HG03439 (cell line): ENCODE measurements at regions not wholly inside any gene's neighbourhood (a gene's known extent, or its start where the extent isn't known, plus 50 kb on each side); places are given as distances from the start of the nearest gene placed in this dataset.

Experiments used
- ATAC-seq: cut with Tn5 transposase; IDR thresholded peaks from one replicate; pipeline ENCODE4 v1.9.1; 2021; ENCODE audit warnings: mild to moderate bottlenecking, moderate library complexity; ENCODE audit not compliant: unreplicated experiment

- no peak for ATAC-seq
Measured at GRCh38 chr2:117698287-117698686, 116.2 kb upstream of the DDX18 start.

- no peak for ATAC-seq
Measured at GRCh38 chr2:117698819-117699218, 115.7 kb upstream of the DDX18 start.

DNA sequence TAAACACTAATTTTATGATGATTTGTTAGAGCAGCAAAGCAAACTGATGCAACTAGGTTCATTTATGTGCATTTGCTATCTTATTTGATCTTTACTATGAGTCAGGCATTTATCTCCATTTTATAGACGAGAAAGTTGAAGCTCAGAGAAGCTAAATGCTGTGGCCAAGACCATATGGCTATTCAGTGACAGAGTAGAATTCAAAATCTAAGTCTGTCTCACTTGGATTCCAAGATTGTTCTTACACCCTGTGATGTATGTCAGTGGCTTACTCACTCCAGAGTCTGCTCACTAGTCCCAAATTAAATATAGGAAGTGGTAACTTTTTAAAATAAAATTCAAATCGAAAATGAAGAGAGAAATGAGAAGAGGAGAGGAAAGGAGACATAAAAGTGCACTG lies 114.0 kb upstream of the DDX18 start:
- ATAC-seq, result no peak

DNA sequence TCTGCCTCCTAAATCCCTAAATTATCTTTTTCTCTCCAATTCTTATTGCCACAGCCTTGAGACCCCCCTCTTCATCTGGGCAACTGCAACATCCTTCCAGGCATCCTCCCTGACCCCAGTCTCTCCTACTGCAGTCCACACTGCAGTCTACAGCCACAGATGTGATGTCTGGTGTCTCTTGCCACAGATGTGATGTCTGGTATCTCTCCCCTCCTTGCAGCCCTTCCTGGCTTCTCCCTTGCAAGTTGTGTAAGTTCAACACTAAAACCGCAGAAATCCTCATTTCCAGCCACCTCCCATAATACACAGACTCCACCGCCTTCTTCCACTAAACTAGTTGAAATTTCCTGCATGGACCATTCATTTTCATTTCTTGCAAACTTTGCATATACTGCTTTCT lies 113.1 kb upstream of the DDX18 start:
- no peak for ATAC-seq

DNA sequence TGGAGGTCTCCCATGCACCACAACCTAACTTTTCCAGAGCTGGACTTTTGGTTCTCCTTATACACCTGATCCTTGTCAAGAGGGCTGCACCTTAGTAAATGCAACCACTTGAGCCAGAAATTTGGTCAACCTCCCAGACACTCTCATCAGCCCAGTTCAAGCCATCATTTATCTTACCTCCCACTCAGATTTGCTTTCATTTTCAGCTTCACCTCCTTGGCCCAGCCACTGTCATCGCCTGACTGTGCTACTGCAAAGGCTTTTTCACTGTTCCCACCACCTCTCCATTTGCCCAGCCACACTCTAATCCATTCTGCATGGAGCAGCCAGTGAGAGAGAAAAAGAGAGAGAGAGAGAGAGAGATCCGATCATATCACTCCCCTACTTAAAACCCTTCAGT lies 112.4 kb upstream of the DDX18 start:
- ATAC-seq, result no peak

DNA sequence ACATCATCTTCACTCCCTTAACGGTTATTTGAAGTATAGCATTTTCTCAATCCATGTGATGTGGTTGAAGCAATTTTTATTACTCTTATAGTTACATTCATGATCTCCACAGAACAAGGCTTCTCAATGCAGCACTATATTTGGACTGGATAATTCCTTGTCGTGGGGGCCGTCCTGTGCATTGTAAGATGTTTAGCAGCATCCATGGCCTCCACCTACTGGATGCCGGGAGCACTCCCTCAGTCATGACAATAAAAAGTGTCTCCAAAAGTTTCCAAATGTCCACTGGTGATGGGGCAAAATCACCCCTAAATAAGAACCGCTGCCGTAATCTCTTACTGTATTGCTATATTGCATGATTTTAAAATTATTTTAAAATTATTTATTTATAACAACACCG lies 110.6 kb upstream of the DDX18 start:
- ATAC-seq, result no peak

DNA sequence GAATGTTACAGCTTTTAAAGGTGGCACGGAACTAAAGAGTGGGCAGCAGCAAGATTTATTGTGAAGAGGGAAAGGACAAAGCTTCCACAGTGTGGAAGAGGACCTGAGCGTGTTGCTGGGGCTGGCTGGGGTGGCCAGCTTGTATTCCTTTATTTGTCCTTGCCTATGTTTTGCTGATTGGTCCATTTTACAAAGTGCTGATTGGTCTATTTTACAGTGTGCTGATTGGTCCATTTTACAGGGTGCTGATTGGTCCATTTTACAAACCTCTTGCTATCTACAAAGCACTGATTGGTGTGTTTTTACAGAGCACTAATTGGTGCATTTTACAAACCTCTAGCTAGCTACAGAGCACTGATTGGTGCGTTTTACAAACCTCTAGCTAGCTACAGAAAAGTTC lies 109.7 kb upstream of the DDX18 start:
- no peak for ATAC-seq

- no peak for ATAC-seq
Measured at GRCh38 chr2:117707874-117708273, 106.6 kb upstream of the DDX18 start.

GRCh38 chr2:117712684-117713083 lies 101.8 kb upstream of the DDX18 start:
- ATAC-seq, result no peak

GRCh38 chr2:117714110-117714509 lies 100.4 kb upstream of the DDX18 start:
- ATAC-seq, result no peak

GRCh38 chr2:117714745-117715417 lies 99.6 kb upstream of the DDX18 start:
- no peak for ATAC-seq

GRCh38 chr2:117716505-117716904 lies 98.0 kb upstream of the DDX18 start:
- no peak for ATAC-seq

DNA sequence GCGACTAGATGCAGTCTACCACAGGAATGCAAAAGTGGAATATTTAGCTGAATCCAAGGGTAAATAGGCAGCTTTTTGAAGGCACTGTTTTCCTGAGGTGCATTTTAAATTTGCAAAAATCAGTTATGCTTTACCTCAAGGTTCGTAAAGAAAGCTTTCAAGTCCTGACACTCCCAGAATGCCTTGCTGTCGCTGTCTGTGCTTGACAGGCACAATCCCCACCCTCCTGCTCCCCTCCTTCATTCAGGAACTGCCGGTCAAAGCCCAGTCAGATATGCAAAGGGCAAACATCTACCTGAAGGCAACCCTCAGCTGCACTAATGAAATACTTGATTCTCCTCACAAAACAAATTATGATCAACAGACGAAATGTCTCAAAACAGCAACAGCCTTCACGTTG lies 97.4 kb upstream of the DDX18 start:
- ATAC-seq, result no peak

DNA sequence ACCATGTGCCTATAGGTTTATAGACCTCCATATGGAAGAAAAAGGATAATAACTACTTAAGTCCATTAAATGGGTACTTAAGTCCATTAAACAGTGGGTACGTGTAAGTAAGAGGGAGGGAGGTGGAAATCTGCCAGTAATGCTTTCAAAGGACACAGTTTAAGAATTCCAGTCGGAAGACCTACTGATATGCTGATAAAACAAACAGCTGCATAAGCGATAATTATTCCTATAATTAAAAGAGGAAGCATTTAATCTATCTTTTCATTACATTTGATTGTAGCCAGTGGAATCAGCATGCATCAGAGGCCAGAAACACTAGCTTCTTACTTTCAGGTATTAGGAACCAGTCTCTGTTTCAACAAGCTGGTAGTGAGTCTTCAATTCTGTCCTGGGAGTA lies 96.4 kb upstream of the DDX18 start:
- ATAC-seq, result no peak

- ATAC-seq, result no peak
Measured at GRCh38 chr2:117720765-117721164, 93.7 kb upstream of the DDX18 start.

DNA sequence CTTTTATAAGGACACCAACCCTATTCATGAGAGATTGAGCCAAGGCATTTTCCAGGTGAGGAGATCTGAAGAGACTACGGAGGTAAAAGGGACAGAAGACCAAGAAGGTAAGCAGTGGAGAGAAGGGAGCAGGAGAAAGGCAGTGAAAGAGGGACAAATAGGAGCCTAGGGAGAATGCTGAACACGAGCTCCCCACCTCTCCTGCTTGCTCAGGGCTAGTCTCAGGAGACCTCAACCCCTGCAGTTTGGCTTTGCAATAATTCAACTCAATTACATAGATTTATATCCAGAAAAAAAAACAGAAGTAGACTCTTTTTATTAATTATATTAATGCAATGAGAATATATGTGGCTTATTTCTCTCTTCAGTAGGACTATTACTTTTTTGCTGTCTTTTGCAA lies 91.0 kb upstream of the DDX18 start:
- no peak for ATAC-seq

- no peak for ATAC-seq
Measured at GRCh38 chr2:117723888-117724434, 90.5 kb upstream of the DDX18 start.

DNA sequence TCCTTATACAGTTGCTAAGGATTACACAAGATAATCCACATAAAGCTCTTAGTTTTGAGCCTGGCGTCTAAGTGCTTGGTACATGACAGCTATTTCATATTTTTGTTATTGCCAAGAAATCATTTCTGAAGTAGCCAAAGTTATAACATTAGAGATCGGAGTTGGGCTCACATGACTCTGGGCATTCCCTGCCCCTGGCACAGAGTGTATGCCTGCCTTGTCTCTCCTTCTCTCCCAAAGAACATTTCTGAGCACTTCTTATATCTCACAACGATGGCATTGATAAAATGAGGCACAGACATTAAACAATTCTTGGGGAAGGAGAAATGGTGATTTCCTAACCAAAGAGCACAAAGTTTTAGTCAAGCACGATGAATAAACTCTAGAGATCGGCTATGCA lies 87.7 kb upstream of the DDX18 start:
- ATAC-seq, result no peak

GRCh38 chr2:117737846-117738245 lies 76.6 kb upstream of the DDX18 start:
- ATAC-seq, result no peak

DNA sequence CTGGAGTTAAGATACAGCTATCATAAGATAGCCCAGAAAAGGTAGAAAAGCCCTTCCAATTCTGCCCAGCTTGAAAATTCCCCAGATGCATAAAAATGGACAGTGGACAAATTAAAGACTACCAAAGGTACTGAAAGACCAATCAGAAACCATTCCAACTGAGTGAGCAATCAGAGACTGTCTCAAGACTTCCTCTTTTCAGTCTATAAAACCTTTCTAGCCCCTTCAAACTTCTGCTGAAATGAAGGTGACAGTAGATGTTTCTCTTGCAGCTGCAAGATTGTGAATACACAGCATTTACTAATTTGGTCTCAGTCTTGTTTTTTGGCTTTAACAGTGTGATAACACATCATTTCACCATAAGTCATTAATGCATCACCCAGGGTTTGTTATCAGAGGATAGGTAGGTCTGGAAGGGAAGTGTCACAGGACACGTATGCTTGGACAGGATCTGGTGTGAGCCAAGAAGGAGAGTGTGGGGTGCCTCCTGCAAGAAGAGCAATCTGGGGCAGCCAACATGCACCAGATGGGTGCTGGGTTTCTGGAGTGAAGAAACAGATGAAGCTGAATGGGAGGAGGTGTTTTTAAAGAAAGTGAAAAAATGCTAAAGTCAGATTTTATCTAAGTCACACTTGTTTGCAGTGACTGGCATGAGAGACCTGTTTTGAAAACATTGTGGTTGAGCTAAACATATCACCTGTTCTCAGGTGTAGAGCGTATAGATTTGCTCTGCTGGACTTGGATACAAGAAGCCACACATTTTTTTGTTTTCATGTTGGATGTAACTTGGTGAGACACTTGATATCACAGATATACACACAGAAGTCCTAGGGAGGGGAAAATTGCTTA lies 75.3 kb upstream of the DDX18 start:
- ATAC-seq, result no peak

GRCh38 chr2:117745537-117745936 lies 69.0 kb upstream of the DDX18 start:
- no peak for ATAC-seq

- no peak for ATAC-seq
Measured at GRCh38 chr2:117755768-117756167, 58.7 kb upstream of the DDX18 start.
